GM21529 (cell line): ENCODE measurements at regions not wholly inside any gene's neighbourhood (a gene's known extent, or its start where the extent isn't known, plus 50 kb on each side); places are given as distances from the start of the nearest gene placed in this dataset.
"Not testable (repeated sequence)": the region's sequence is repeated elsewhere in the genome, so short reads cannot be mapped to it uniquely, and the experiment has no call there.

ENCODE experiments used
- ATAC-seq: cut with Tn5 transposase; IDR thresholded peaks from one replicate; pipeline ENCODE4 v1.9.1; 2021; ENCODE audit not compliant: unreplicated experiment

DNA sequence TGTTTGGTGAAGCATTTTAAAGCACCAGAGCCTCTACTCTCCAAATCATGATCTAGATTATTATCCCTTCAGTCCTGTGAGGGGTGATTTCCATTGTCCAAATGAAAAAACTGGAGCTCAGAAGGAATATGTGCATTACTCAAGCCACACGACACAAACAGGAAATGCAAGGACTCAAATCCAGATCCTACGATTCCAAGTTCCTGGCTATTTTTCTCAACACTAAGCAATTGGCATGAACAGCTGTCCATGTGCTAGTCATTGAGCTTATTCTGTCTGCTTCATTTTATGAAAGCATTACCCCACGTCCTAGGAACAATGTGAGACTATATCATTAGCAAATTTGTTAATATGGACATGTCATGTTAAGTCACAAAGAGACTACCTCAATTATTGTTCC is 273.1 kb upstream of the LYPLAL1 start:
- no peak for ATAC-seq

- ATAC-seq: no peak
These were observed 269.3 kb upstream of the LYPLAL1 start for GRCh38 chr1:218904416-218904815.

- no peak for ATAC-seq
These were observed 257.0 kb upstream of the LYPLAL1 start for GRCh38 chr1:218916720-218917119.

DNA sequence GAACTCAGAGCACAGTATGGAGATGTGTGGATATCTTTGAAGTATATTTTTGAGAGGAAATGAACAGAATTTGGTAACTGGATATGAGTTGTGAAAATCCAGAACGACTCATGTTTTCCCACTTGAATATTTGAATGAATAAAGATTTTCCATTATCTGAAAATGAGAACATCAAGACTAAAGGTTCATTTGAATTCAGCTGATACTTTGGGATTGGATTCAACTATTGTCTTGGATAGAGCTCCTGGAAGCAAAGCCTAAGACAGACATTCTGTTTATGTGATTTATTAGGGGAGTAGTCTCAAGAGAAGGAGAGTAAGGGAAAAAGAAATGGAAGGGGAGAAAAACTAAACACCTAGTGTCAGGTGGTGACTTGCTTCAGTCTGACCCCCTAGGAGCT is 256.0 kb upstream of the LYPLAL1 start:
- ATAC-seq: no peak

DNA sequence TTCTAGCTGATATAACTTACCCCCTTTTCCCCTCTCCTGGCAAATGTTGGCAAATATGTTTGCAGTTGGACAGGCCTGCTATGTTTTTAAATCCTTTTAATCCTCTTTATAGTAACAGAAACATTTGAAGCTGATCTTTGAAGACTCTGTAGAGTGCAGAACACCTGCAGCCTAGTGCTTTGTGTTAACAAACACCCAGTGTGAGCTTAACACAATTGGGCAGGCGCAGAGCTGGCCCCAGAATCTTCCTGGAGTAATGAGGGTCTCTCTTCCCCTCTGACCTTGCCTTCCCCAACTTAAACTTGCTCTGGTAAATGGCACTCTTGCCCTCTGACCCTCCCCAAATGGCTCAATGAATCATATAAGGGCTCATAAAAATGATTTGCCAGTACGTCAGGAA is 247.9 kb upstream of the LYPLAL1 start:
- ATAC-seq: no peak

GRCh38 chr1:218926631-218927030 is 247.0 kb upstream of the LYPLAL1 start:
- ATAC-seq: no peak

GRCh38 chr1:218930000-218930399 is 243.7 kb upstream of the LYPLAL1 start:
- ATAC-seq: no peak

GRCh38 chr1:218930472-218931241 is 243.0 kb upstream of the LYPLAL1 start:
- no peak for ATAC-seq

DNA sequence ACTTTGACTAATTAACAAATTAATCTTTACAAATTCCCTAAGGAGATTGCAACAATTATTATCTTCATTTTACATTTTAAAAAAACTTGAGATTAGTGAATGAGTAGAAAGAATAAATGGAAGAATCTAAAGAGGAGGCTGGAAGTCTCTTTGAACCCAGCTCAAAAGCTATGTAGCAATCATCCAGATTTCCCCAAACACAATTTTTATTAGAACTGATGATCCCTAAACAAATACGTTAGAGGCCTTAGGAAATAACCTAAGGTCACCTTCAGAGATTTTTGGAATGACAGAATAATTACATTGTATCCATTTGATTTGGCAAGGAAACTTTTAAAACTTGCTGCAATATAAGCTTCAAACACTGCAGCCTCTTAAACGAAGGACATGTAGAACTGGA is 242.4 kb upstream of the LYPLAL1 start:
- ATAC-seq: no peak

GRCh38 chr1:218933513-218933912 is 240.2 kb upstream of the LYPLAL1 start:
- ATAC-seq: no peak

DNA sequence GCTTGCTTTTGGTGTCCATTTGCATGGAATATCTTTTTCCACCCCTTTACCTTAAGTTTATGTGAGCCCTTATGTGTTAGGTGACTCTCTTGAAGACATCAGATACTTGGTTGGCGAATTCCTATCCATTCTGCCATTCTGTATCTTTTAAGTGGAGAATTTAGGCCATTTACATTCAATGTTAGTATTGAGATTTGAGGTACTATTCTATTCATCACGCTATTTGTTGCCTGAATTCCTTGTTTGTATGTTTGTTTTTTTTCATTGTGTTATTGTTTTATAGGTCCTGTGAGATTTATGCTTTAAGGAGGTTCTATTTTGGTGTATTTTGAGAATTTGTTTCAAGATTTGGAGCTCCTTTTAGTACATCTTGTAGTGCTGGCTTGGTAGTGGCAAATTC is 238.3 kb upstream of the LYPLAL1 start:
- ATAC-seq: not testable (repeated sequence)

DNA sequence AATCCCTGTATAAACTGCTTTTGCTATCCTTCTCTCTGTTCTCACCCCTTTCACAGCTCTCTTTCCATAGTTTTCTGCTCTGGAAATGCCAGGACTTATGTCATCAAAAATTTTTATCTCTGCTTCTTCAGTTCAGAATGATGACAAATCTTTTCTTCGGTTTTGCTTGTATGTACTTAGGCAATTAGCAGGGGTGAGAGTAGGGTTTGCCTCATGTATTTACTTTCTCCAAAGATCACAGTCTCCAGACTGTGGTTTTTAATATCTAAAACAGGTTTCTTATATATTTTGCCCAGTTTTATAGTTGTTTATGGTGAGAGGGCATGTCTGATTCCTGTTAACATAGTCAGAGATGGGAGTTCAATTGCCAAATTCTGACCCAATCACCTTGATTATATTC is 235.4 kb upstream of the LYPLAL1 start:
- no peak for ATAC-seq

- no peak for ATAC-seq
These were observed 234.6 kb upstream of the LYPLAL1 start for GRCh38 chr1:218939095-218939494.

GRCh38 chr1:218942431-218942830 is 231.2 kb upstream of the LYPLAL1 start:
- ATAC-seq: no peak

- no peak for ATAC-seq
These were observed 230.3 kb upstream of the LYPLAL1 start for GRCh38 chr1:218943371-218943770.

DNA sequence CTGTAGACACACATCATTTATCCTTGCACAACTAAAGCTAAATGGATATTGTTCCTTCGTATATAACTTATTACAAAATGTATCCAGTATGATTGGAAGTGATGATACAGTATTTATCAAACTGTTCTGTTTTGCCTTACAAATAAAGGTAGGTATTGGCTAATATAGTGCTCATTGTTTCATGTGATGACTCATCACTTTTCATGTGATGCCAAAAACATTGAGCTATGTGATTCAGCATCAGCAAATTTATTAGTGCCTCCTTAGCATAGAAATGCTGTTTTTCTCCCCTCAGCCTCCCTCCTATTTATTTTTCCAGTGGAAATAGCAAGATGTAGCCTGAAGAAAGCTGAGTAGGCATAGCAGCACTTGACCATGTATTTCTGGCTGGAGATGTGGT is 228.6 kb upstream of the LYPLAL1 start:
- ATAC-seq: no peak

- ATAC-seq: no peak
These were observed 227.5 kb upstream of the LYPLAL1 start for GRCh38 chr1:218946147-218946546.

DNA sequence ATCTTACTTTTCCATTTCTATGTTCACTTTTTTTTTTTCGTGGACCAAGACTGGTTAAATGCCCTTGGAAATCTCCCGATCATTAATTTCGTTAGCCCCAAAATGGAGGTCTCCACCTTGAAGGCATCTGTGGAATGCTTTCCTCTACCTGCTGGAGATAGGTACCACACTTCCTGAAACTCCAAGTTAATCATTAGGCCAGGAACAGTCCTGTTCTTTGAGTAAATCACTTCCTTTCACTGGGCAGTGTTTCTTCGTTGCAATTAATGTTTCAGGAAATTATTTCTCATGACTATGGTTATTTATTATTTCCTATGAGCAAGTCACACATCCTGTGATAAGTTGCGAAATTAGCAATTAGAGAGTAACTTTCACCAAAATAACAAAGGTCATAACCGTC is 225.2 kb upstream of the LYPLAL1 start:
- no peak for ATAC-seq

- no peak for ATAC-seq
These were observed 220.3 kb upstream of the LYPLAL1 start for GRCh38 chr1:218953386-218953785.

GRCh38 chr1:218957971-218958370 is 215.7 kb upstream of the LYPLAL1 start:
- no peak for ATAC-seq

- no peak for ATAC-seq
These were observed 213.9 kb upstream of the LYPLAL1 start for GRCh38 chr1:218959784-218960183.

GRCh38 chr1:218964471-218965185 is 209.1 kb upstream of the LYPLAL1 start:
- no peak for ATAC-seq

- ATAC-seq: no peak
These were observed 207.9 kb upstream of the LYPLAL1 start for GRCh38 chr1:218965821-218966220.
